OCI-LY1 (cell line): ENCODE measurements at regions not wholly inside any gene's neighbourhood (a gene's known extent, or its start where the extent isn't known, plus 50 kb on each side); places are given as distances from the start of the nearest gene placed in this dataset.

ENCODE experiments used
- H2AFZ ChIP-seq: fragments of 200-600 bp; sonication (generic), shearing (Covaris generic); 2 replicates; pipeline ENCODE4 v1.6.0; 2014; ENCODE audit warnings: antibody characterized with exemption, mild to moderate bottlenecking, low read length
- H3F3A ChIP-seq: fragments of 200-600 bp; sonication (generic), shearing (Covaris generic); 2 replicates; pipeline ENCODE4 v1.6.0; 2014; ENCODE audit warnings: mild to moderate bottlenecking, antibody characterized with exemption, low read length, moderate library complexity; ENCODE audit not compliant: insufficient read depth
- H3K27ac ChIP-seq: fragments of 200-600 bp; sonication (generic); 2 replicates; pipeline ENCODE4 v1.5.1; 2014; ENCODE audit warnings: low read length, mixed run types, mild to moderate bottlenecking, low read depth; ENCODE audit not compliant: poor library complexity, severe bottlenecking
- H3K27me3 ChIP-seq: fragments of 200-600 bp; sonication (generic); 2 replicates; pipeline ENCODE4 v1.6.0; 2014; ENCODE audit warnings: antibody characterized with exemption, mild to moderate bottlenecking, low read length, moderate library complexity; ENCODE audit not compliant: insufficient read depth
- H3K36me3 ChIP-seq: fragments of 200-600 bp; sonication (generic); 2 replicates; pipeline ENCODE4 v1.6.1; 2014; ENCODE audit warnings: mild to moderate bottlenecking, antibody characterized with exemption, low read length, moderate library complexity, mixed read lengths; ENCODE audit not compliant: insufficient read depth
- H3K4me1 ChIP-seq: fragments of 200-600 bp; sonication (generic); 2 replicates; pipeline ENCODE4 v1.5.1; 2014; ENCODE audit warnings: mild to moderate bottlenecking, low read length, moderate library complexity; ENCODE audit not compliant: insufficient read depth, severe bottlenecking
- H3K4me2 ChIP-seq: fragments of 200-600 bp; sonication (generic), shearing (Covaris generic); 2 replicates; pipeline ENCODE4 v1.6.1; 2014; ENCODE audit warnings: low read length
- H3K4me3 ChIP-seq: fragments of 200-600 bp; sonication (generic); 2 replicates; pipeline ENCODE4 v1.5.1; 2014; ENCODE audit warnings: low read length, low read depth, mild to moderate bottlenecking, mixed read lengths; ENCODE audit not compliant: poor library complexity, severe bottlenecking
- H3K79me2 ChIP-seq: fragments of 200-600 bp; shearing (Covaris generic); 2 replicates; pipeline ENCODE4 v1.6.1; 2016; ENCODE audit warnings: mixed run types, low read length, mixed read lengths; ENCODE audit not compliant: insufficient read depth
- H3K9ac ChIP-seq: fragments of 200-600 bp; sonication (generic), shearing (Covaris generic); 2 replicates; pipeline ENCODE4 v1.6.1; 2014; ENCODE audit warnings: mild to moderate bottlenecking, low read length, mixed read lengths
- H3K9me2 ChIP-seq: fragments of 200-600 bp; sonication (generic), shearing (Covaris generic); 2 replicates; pipeline ENCODE4 v1.6.1; 2014; ENCODE audit warnings: low read depth, mild to moderate bottlenecking, low read length, mixed read lengths
- H3K9me3 ChIP-seq: fragments of 200-600 bp; shearing (Covaris generic); 2 replicates; pipeline ENCODE4 v1.6.1; 2014; ENCODE audit warnings: low read length, mixed read lengths
- H4K20me1 ChIP-seq: fragments of 200-600 bp; sonication (generic), shearing (Covaris generic); 2 replicates; pipeline ENCODE4 v1.6.0; 2016; ENCODE audit warnings: mild to moderate bottlenecking, low read length; ENCODE audit not compliant: insufficient read depth
- CTCF ChIP-seq: fragments of 200-600 bp; sonication (generic), shearing (Covaris generic); IDR thresholded peaks from 2 replicates; pipeline ENCODE4 v1.5.1; 2017; ENCODE audit warnings: mild to moderate bottlenecking, antibody characterized with exemption, low read length, moderate library complexity, mixed read lengths
- EZH2 ChIP-seq: fragments of 200-600 bp; sonication (generic), shearing (Covaris generic); IDR thresholded peaks from 2 replicates; pipeline ENCODE4 v1.8.0; 2017; ENCODE audit warnings: borderline replicate concordance, mixed run types, mild to moderate bottlenecking, antibody characterized with exemption, low read length, moderate library complexity, mixed read lengths

DNA sequence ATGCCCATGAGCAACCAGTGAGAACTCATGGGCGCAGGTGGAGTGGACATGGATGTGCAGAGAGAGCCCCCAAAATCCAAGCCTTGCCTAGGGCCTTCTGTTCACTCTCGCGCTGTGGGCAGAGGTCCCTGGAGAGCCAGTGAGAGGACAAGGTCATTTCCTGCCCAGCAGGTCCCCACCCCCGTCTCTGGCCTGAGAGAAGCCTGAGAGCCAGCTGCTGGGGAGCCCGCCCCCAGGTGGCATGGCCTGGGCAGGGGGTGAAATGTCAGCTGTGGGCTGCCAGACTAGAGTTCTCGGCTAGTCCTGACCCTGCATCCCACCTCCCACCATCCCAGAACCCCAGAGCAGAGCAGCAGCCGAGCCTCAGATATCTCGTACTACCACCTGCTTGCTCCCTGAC, 85.3 kb downstream of the BARX1 start:
- no peak overlapping the region for H3K4me2 ChIP-seq
- peaks cover 10% of the 10 kb centered on the region; the same call in 1 of the 2 replicates for H3K9me3 ChIP-seq

GRCh38 chr9:93869088-93869487, 86.1 kb downstream of the BARX1 start:
- Histone ChIP-seq H3K4me3 (no peak overlapping the region), H3K9me3 (0 out of 2 replicates have a peak, but pooled peaks cover 2% of the 10 kb centered on the region), H3F3A (no peaks in the 10 kb centered on the region), H3K36me3 (no peaks in the 10 kb centered on the region), H3K79me2 (no peaks in the 10 kb centered on the region), H3K9me2 (no peaks in the 10 kb centered on the region), H2AFZ (no peak overlapping the region), H4K20me1 (no peaks in the 10 kb centered on the region), H3K27me3 (no peaks in the 10 kb centered on the region), H3K9ac (no peak overlapping the region), H3K27ac (no peak overlapping the region), H3K4me1 (no peaks in the 10 kb centered on the region), H3K4me2 (no peak overlapping the region)
- TF ChIP-seq EZH2, result no peak

More for the DNA sequence above, 85.3 kb downstream of the BARX1 start:
- H3K9me2 ChIP-seq, result no peaks in the 10 kb centered on the region
- H3K4me1 ChIP-seq, result no peaks in the 10 kb centered on the region
- no peaks in the 10 kb centered on the region for H3K79me2 ChIP-seq
- H3K9ac ChIP-seq, result no peak overlapping the region
- H3F3A ChIP-seq, result no peaks in the 10 kb centered on the region
- H3K27ac ChIP-seq, result no peak overlapping the region
- no peaks in the 10 kb centered on the region for H3K27me3 ChIP-seq
- no peak for TF ChIP-seq EZH2
- TF ChIP-seq CTCF, result no peak
- H2AFZ ChIP-seq, result no peak overlapping the region
- H3K36me3 ChIP-seq, result no peaks in the 10 kb centered on the region
- H3K4me3 ChIP-seq, result no peak overlapping the region
- H4K20me1 ChIP-seq, result no peaks in the 10 kb centered on the region

DNA sequence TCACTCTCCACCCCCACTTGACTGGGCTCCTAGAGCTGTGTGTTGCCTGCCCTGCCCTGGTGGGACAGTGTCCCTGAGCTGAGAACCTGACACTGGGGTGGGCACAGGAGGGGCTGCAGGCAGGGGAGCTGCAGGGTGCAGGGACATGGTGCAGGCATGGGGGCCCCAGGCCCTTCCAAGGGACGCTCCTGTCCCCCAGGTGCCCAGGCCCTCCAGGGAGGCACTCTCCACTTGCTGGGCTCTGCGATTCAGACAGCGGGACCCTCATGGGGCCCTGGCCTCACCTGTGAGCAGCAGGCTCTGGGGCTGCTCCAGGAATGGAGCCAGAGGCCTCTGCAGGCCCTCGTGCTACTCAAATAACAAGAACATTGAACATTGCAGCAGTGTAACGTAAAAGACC, 89.4 kb downstream of the BARX1 start:
- Histone ChIP-seq H3K4me1 (no peaks in the 10 kb centered on the region), H3F3A (no peaks in the 10 kb centered on the region), H3K36me3 (no peaks in the 10 kb centered on the region), H3K27ac (no peak overlapping the region), H3K4me2 (no peak overlapping the region), H3K9me3 (no peaks in the 10 kb centered on the region), H3K9me2 (no peaks in the 10 kb centered on the region), H3K4me3 (no peak overlapping the region), H3K9ac (no peak overlapping the region), H4K20me1 (no peaks in the 10 kb centered on the region), H3K27me3 (no peaks in the 10 kb centered on the region), H2AFZ (no peak overlapping the region), H3K79me2 (no peaks in the 10 kb centered on the region)
- TF ChIP-seq EZH2, result no peak
- no peak for TF ChIP-seq CTCF

DNA sequence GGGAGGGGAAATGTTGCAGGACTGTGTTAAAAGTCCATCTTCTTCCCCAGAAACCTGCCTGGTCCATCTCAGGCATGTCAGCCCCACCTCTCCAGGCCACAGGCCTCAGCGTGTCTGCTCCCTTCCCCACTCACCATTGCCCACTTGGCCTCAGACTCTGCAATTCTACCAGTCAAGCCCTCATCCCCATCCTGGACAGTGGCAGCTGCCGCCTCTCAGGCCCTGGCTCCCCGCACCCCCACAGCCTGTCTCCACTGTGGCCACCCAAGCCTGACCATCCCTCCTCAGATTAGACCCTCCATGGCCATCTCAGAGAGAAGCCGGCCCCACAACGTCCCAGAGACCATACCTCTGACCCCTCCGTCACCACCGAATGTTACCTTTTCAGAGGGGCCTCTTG, 89.9 kb downstream of the BARX1 start:
- Histone ChIP-seq H3K4me3 (no peak overlapping the region), H3F3A (no peaks in the 10 kb centered on the region), H3K9me3 (no peaks in the 10 kb centered on the region), H3K79me2 (no peaks in the 10 kb centered on the region), H3K36me3 (no peaks in the 10 kb centered on the region), H3K4me1 (no peaks in the 10 kb centered on the region), H2AFZ (no peak overlapping the region), H3K27me3 (no peaks in the 10 kb centered on the region), H3K9me2 (no peaks in the 10 kb centered on the region), H3K27ac (no peak overlapping the region), H3K9ac (no peak overlapping the region), H4K20me1 (no peaks in the 10 kb centered on the region), H3K4me2 (no peak overlapping the region)
- TF ChIP-seq EZH2, result no peak
- no peak for TF ChIP-seq CTCF
